ENCODE measurements at regions not wholly inside any gene's neighbourhood (a gene's known extent, or its start where the extent isn't known, plus 50 kb on each side); places are given as distances from the start of the nearest gene placed in this dataset.

DNA sequence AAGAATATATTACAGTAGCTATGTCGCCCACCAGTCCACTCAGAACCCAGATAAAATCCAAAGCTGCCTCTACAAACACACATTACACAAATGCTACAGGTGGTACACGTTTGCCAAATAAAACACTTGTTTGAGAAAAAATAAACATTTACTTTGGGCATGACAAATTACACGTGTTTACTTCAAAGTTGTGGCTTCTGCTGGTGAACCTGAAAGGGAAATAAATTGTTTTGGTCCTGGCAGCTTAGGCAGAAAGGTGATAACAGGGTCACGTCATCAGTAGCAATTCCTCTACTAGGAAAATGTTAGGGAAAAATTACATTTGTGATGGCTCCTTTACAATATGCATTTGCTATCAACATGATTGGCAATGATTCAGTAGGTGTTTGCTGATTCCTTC lies 497.3 kb upstream of the WWC1 start:
- no peak for TF ChIP-seq POLR2A (IDR thresholded peaks at IDR 0.05)
- TF ChIP-seq, protein P1, sequence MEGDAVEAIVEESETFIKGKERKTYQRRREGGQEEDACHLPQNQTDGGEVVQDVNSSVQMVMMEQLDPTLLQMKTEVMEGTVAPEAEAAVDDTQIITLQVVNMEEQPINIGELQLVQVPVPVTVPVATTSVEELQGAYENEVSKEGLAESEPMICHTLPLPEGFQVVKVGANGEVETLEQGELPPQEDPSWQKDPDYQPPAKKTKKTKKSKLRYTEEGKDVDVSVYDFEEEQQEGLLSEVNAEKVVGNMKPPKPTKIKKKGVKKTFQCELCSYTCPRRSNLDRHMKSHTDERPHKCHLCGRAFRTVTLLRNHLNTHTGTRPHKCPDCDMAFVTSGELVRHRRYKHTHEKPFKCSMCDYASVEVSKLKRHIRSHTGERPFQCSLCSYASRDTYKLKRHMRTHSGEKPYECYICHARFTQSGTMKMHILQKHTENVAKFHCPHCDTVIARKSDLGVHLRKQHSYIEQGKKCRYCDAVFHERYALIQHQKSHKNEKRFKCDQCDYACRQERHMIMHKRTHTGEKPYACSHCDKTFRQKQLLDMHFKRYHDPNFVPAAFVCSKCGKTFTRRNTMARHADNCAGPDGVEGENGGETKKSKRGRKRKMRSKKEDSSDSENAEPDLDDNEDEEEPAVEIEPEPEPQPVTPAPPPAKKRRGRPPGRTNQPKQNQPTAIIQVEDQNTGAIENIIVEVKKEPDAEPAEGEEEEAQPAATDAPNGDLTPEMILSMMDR (IDR thresholded peaks at IDR 0.05): no peak
- no peak overlapping the region for H3K4me3 ChIP-seq (replicated peaks in 1 of 3)
- WGBS, 2 donors: 64 to 73% methylated on average over 4 of the region's 4 CpGs
- H3K4me1 ChIP-seq: no peaks in the 10 kb centered on the region
- H3K36me3 ChIP-seq: no peaks in the 10 kb centered on the region
- DNase-seq: no peak
- no peaks in the 10 kb centered on the region for H3K9me3 ChIP-seq
- no peak overlapping the region for H3K27ac ChIP-seq
- intact Hi-C loops (cut with DNase I): no loop called here
- H3K27me3 ChIP-seq: no peaks in the 10 kb centered on the region

- no peak for TF ChIP-seq POLR2A (IDR thresholded peaks at IDR 0.05)
- TF ChIP-seq, protein P1 (IDR thresholded peaks at IDR 0.05): no peak
- Histone ChIP-seq H3K4me3 (replicated peaks in 1 of 3) (no peak overlapping the region), H3K9me3 (no peaks in the 10 kb centered on the region), H3K4me1 (no peaks in the 10 kb centered on the region), H3K27ac (no peak overlapping the region), H3K27me3 (no peaks in the 10 kb centered on the region), H3K36me3 (no peaks in the 10 kb centered on the region)
- no peak for DNase-seq
- WGBS, 2 donors: 86 to 92% methylated on average over 5 of the region's 5 CpGs
- intact Hi-C loops (cut with DNase I): no loop called here
These were observed 494.8 kb upstream of the WWC1 start for GRCh38 chr5:167796672-167797071.

DNA sequence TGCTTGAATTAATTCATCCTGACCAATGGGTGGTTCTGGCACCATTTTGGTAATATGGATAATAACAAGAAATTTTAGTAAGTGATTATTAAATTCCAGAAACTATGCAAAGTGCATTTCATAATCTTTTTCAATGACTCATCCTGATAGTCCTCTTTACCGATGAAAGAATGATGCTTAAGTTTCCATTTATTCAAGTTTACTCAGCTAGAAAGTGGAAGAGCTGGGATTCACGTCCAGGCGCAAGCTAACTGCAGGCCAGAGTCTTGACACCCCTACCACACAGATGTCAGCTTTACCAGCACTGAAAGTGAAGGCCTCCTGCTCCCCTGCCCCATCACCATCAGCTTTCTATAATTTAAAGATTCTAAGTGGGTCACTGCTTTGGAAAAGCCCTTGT lies 493.5 kb upstream of the WWC1 start:
- intact Hi-C loops (cut with DNase I): no loop called here
- H3K4me1 ChIP-seq: no peaks in the 10 kb centered on the region
- H3K36me3 ChIP-seq: no peaks in the 10 kb centered on the region
- DNase-seq: no peak
- no peaks in the 10 kb centered on the region for H3K9me3 ChIP-seq
- no peak for TF ChIP-seq POLR2A (IDR thresholded peaks at IDR 0.05)
- TF ChIP-seq, protein P1 (IDR thresholded peaks at IDR 0.05): no peak
- H3K4me3 ChIP-seq (replicated peaks in 1 of 3): no peak overlapping the region
- H3K27ac ChIP-seq: no peak overlapping the region
- no peaks in the 10 kb centered on the region for H3K27me3 ChIP-seq
- WGBS, 2 donors: 80 to 86% methylated on average over 3 of the region's 3 CpGs

DNA sequence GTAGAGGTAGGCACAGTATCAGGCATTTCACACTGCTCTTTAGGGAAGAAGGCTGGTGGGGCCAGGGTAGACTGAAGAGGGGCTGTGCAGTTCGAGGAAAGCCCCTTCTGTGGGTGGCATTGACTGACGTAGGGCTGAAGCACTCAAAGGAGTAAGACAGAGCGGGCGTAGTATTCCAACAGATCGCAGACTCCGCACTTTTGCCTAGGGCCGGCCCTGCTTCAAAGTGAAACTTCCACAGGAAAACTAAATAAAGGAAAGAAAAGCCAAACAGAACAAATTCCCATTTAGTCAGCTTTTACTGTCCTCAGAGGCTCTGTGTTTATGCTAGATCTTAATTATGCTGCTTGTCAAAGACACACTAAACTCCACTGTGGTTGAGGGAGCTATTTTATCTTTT lies 493.0 kb upstream of the WWC1 start:
- H3K36me3 ChIP-seq: no peaks in the 10 kb centered on the region
- no peak overlapping the region for H3K27ac ChIP-seq
- H3K27me3 ChIP-seq: no peaks in the 10 kb centered on the region
- DNase-seq: no peak
- H3K9me3 ChIP-seq: no peaks in the 10 kb centered on the region
- no peak overlapping the region for H3K4me3 ChIP-seq (replicated peaks in 1 of 3)
- no peaks in the 10 kb centered on the region for H3K4me1 ChIP-seq
- WGBS, 2 donors: 77 to 78% methylated on average over 7 of the region's 7 CpGs
- intact Hi-C loops (cut with DNase I): no loop called here
- no peak for TF ChIP-seq POLR2A (IDR thresholded peaks at IDR 0.05)
- TF ChIP-seq, protein P1 (IDR thresholded peaks at IDR 0.05): no peak

DNA sequence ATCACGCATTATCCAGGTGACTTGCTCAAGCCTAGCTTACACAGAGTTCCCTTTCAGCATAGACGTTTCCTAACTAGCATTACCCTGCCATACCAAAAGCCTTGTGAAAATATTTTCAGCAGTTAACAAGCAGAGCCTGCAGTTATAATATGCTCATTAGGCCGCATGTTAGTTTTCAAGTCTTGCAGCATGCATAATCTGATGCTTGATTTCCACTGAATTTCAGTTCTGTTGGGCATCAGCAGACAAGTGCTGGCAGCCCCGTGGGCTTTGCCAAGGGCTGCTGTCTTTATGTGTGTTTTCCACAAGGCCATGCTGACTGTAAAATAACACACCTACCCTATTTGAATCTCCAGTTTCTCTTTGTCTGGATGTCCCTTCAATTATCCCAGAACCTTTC lies 491.0 kb upstream of the WWC1 start:
- Histone ChIP-seq H3K27ac (no peak overlapping the region), H3K4me3 (replicated peaks in 1 of 3) (no peak overlapping the region), H3K4me1 (no peaks in the 10 kb centered on the region), H3K27me3 (no peaks in the 10 kb centered on the region), H3K9me3 (no peaks in the 10 kb centered on the region), H3K36me3 (no peaks in the 10 kb centered on the region)
- intact Hi-C loops (cut with DNase I): no loop called here
- no peak for TF ChIP-seq POLR2A (IDR thresholded peaks at IDR 0.05)
- TF ChIP-seq, protein P1 (IDR thresholded peaks at IDR 0.05): no peak
- 85 to 92% methylated on average over 4 of the region's 4 CpGs for WGBS, 2 donors
- no peak for DNase-seq

All from thyroid gland (tissue), 4 donors.